ENCODE measurements at regions not wholly inside any gene's neighbourhood (a gene's known extent, or its start where the extent isn't known, plus 50 kb on each side); places are given as distances from the start of the nearest gene placed in this dataset.

DNA sequence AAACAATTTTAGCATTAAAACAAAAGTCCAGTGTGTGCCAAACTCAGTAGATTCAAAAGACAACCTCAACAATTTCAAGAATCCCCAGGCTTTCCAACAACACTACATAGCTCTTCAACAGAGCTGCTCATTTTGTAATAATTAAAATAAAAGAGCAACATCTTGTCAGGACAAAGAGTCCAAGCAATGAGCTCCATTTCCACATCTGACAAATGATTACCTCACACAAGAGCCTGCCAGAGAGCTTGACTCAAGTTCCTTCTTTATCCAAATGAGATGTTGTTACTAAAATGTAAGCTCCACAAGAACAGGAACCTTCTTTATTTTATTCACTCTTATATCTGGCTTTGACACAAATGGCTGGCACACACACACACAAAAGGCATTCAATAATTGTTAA lies 449.8 kb downstream of the HACE1 start:
- DNase-seq, result no peak

DNA sequence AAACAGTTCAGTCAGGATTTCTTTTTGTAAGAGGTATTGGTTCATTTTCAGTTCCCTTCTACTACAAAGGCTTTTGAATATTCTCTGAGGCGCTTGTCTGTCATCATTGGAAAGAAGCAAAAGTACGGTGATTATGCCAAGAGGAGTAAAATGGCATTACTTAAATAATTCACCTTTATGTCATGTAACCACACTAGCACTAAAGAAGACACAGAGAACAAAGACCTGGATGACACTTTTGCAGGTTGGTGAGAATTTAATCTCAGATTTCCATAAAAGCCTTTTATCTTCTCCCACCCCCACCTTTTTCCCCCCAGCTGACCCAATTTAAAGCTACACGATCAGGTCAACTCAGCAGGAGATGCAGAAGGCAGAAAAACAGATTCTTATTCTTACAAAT lies 451.8 kb downstream of the HACE1 start:
- no peak for DNase-seq

DNA sequence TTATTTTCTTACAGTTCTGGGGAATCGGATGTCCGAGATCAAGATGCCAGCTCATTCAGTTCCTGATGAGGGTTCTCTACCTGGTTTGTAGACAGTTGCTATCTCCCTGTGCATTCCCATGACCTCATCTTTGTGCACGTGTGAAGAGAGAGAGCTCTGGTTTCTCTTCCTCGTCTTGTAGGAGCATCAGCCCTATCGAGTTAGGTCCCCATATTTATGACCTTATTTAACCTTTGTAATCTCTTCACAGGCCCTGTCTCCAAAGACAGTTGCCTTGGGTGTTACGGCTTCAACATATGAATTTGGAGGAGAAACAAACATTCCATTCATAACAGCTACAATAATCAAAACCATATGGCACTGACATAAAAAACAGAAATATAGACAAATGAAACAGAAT lies 455.3 kb downstream of the HACE1 start:
- DNase-seq, result no peak

DNA sequence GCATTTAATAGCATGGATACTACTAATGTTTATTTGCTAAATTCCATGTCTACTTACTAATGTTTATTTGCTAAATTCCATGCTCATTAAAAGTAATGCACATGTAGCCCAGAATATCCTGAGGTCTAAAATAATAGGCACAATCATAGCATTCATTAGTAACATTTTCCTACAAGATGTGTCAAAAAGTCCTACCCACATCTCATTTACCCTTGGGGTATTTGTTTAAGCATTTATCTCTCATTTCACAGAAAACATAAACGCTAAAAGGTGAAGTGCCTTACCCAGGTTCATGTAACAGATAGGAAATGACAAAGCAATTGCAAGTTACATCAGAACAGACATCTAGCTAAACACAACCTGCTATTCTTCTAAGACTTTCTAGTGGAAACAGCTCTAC lies 457.1 kb downstream of the HACE1 start:
- no peak for DNase-seq

DNA sequence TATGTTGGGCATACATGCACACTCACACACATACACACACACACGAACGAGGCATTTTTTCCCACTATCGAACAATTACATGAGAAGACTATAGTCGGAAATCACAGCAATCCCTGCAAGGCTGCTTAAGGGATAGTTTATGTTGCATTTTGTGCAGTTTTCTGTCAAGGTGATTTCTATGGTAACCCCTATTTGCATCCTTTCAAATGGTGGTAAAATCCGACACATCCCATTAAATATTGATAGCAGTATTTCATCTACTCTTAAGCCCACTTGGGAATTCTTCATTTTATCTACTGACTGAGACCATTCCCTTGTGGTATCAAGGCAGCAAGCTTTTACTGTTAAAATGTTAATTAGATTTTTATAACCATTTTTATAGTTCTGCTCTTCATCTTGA lies 457.8 kb downstream of the HACE1 start:
- no peak for DNase-seq

DNA sequence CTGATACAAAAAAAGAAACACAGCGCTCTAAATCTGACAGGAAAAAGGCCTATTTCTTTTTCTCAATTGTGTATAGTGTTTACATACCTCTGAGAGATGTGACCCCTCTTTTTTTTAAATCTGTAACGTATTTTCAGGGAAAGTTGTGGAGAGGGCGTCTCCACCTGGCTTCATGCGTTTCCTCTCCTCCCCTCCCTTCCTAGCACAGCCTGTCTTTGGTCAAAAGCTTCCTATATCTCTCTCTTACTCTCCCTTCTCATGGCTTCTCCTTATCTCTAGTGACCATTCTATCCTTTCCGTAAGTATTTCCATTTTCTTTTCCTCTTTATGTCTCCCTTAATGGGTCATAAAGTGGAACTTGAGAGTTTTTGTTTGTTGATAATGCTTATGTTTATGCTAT lies 458.9 kb downstream of the HACE1 start:
- DNase-seq, result no peak

DNA sequence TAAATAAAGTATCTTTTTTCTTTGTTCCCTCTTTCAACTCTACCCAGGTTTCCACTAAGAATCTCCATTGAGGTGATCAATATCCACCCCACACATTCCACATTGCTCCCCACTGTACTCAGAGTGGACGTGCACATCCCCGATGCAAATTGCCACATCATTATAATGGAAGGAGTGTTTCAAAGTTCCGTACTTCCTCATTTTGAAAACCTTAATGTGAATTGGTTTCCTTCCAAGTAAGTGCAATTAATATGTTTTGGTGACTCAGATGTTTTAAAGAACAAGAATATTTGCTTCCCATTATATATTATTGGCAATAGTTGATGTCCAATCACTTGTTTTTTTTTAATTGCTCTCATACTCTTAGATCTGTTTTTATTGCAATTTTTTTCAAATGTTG lies 463.6 kb downstream of the HACE1 start:
- no peak for DNase-seq

DNA sequence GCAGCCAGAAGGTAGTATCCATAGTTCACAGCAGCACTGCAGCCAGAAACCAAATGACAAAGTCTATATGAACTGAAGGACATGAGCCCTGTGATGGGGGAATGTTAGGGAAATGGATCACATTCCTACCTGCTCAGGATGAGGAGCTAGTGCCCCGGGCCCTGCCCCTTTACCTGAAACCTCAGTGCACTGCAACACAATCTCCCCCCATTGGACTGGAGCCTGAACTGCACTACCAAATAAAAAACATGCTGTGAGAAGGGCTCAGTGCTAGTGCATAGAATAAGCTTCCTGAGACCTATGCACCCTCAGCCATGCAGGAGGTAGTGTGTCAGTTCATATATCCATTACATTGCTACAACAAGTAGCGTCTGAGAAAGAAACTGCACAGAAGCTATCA lies 477.8 kb downstream of the HACE1 start:
- DNase-seq, result no peak

DNA sequence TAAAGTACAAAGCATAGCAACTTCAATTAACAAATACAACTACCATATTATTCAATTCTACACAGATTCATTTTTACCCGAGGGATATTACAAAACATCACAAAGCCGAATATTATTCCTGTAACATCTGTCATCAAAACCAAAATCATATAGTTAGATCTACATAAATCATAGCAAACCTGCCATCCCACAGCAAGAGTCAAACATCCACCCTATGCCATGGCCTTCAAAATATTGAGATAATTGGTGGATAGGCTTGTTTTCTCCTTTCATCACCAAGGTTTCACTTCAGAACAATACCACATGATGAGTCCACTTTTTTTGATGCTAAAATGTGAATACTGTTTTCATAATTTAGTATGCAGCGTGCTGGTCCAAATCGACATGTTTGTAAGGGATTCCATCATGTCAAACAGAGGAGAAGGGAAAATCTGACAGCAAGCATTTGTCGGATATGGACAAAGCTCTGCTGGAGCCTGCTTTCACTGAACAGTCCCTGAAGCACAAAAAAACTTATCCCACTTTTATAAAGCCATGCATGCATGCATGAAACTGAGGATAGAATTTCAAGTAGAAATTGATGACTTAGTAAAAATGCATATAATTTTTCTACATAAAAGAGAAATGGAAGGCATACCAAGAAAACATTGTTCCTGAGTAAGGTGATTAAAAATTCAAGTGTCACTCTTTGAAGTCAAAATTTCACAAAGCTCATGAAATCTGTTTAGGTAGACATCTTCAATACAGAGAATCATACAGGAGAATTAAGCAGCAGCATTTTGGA lies 494.1 kb downstream of the HACE1 start:
- DNase-seq, result no peak

DNA sequence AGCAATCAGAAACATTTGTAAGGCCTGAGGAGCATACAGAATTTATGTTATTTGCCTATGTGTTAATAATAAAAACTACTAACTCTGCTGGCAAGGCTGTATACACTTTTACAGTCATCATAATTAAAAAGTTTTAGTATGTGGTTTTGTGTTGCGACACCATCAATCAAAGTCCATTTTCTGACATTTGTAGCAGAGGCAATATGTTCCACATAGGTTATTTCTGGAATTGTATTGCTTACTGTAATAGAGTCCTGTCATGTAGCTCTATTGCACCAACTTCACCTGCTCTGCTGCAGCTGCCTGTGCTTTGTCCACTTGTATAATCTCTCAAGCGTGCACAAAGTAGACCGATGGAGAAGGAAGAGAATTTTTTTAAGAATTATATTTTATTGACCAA lies 501.8 kb downstream of the HACE1 start:
- no peak for DNase-seq

DNA sequence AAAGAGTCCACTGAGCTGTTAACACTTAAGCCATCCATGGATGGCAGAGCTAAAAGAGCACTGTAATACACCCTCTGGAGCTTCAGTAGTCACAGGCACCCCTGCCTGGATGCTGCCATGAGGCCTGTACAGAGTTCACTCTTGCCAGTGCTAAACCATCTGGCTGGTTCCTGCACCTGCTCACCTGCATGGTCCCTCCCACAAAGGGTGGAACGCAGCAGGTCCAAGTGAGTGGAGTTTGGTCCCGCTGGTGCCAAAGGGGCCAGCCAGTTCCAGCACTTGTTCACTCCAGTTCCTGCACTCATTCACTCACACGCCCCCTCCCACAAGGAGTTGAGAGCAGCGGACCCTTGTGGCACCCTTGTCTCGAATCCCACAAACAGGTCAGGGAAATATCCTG lies 503.5 kb downstream of the HACE1 start:
- DNase-seq, result no peak

DNA sequence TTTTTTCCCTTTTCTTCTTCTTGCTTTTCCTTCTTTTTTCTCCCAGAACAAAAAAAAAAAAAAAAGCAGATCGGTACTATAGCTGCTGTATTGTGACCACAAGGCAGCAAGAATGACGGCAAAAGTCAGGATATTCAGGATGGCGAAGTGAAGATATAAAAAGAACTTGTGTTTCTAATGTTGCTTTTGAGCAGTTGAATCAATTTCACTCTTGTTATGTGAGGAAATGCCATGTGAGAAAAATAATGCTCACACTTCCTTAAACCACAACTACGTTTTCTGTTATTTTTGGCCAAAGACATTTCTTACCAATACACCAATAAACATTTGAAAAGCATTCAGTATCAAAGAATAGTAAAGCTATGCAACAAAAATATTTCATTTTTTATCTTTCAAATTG lies 510.5 kb downstream of the HACE1 start:
- DNase-seq, result no peak

DNA sequence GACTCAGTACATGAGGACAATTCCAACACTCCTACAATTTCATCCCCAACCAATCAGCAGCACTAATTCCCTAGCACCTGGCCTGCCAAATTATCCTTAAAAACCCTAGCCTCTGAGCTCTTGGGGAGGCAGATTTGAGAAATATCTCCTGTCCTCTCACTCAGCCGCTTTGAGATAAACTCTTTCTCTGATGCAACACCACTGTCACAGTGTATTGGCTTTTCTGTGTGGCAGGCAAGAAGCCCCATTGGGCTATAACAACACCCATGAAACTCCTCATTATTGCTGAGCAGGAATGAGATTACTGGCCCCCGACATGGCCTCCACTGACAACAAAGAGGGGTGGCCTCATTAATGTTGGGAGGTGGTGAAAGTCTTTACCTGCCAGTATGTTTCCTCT lies 515.5 kb downstream of the HACE1 start:
- DNase-seq, result no peak

DNA sequence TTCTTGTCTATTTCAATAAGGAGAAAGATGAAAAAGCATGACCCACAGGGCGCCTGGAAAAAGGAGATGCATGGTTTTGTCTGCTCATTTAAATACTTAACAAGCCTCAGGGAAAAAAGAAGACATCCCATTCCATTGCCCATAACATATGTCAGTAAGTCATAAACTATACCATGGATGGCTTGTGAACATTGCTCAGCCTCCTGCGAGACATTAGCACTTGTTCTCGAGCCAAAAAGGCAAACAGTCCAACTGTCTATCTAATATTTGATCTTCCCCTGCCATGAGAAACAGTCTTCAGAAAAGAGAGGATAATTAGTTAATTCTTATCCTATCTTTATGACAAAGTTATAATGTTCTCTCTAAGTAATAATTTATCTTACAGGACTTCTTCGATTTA lies 527.4 kb downstream of the HACE1 start:
- no peak for DNase-seq

DNA sequence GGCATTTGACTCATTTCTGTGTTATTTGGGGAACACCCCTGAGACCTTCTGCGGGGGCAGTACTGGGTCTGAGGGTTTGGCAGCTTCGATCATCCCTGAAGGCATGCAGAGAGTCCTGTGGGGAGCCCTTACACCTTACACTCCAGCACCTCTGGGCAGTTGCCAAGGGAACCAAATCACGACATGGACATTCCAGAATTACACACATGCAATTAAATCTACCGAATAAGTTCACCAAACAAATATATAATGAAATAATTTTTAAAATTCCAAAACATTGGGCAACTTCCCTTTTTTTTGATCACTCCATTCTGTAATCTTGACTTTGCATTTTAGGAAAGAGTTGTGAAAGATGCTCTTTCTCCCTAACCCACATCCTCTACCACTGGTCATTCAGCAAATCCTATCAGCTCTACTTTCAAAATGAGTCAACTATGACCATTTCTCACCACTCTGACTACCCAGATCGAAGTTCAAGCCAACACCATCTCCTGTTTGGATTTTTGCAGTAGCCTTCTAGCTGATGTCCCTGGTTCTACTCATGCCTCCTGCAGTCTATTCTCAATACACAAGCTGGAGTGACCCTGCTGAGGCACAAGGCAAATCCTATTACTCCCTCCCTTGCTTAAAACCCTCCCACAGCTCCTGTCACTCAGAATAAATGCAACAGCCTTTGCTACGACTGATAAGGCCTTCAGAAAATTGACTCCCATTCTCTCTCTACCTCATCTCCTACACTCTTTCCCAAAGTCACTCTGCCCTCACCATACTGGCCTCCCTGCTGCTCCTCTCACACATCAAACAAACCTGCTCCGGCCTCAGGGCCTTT lies 533.3 kb downstream of the HACE1 start:
- no peak for DNase-seq

DNA sequence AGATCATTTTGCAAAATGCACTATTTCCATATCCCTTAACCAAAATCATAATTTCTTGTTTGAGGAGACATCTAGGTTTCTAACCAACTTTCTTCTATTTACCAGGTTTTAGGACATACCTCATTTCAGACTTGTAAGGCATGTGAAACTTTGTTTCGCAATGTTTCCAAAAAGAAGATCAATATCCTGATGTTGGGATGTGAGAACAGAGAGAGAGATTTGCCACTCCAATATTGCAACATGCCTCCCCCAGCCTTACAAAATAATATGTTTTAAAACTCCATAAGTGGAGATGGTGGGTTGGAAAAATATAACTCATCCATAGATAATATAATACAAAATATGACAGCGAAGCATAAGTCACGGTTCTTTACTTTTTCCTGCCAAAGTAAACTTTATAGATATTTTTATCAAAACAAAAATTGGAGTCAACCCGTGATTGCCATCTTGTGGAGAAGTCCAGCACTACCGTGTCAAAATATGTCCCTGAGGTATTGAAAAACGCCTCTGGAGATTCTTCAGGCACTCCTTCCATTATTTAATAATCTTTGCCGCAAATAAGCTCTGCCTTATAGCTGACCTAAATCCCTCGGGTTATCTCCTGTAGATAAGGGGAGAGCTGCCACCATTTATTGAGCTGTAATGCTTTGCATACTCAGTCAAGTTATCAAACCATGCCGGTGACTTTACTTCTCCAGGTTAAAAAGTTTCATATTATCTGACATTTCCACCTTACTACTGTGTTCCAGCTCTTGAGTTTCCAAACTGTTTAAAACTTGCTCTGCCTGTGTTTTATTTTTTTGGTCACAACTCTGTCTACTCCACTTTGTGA lies 534.2 kb downstream of the HACE1 start:
- DNase-seq, result no peak

DNA sequence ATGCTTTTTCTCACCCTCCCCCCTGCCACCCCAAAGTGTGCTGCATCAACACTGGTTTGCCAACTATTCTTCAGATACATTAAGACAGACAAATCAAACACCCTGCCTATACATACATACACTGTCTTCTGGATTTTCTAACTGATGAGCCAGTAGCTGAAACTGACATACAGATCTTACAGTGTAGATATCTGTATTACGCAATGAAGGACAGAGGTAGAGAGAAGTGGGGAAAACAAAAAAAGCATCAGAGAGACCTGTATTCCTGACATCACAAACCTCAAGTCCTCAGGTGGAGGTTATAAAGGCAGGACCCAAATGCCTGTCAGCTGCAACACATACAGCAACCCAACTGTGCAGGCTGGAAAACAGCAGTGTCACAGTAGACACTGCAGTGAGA lies 535.4 kb downstream of the HACE1 start:
- DNase-seq, result no peak

DNA sequence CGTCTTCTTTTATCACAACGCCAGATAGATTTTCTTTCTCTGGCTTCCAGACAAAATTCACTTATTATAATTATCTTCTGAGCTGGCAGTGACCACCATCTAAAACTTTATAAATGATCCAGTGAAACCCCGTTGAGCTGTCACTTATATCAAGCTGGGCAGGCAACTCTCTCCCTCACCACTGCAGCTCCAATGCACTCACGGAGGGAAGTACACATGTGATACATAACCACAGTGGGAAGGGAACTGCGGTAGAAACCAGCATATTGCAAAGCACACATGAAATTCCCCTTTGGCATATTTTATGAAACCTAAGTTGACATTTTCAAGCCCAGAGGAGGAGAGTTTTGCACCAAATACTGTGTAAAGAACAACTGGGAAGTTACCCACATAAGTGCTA lies 536.9 kb downstream of the HACE1 start:
- DNase-seq, result no peak

DNA sequence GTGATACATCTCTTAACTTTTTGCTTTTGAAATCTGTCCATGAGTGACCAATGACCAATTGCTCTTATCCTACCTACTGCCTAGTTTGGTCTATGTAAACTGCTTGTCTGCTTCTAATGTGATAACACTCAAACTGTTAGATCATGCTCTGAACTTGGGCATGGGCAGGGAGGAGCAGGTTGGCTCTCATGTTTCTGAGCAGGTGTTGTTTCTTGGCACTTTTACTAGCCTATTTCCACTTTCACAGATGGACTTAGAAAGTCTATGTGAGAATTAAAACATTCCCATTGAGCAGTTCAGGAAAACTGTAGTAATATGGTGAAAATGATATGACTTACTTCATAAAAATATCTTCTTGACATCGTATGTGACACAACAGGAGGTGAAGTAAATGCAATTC lies 538.4 kb downstream of the HACE1 start:
- no peak for DNase-seq

DNA sequence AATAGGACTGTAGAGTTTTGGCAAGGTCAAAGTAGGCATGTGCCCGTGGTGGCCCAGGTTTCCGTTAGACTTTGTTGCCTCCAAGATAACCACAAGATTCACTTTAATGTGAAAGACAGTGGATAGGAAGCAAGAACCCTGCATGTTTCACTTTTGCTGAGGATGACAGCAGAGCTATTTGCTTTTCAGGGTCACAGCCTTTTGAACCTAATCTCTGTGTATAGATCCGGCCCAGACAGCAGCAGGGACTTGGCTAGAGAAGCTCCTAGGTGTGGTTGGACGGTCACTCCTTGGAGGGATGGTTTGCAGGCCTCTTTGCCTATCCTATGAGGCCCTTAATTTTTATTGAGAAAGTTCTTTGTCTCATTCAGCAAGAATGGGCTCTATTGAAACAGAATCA lies 538.8 kb downstream of the HACE1 start:
- no peak for DNase-seq

DNA sequence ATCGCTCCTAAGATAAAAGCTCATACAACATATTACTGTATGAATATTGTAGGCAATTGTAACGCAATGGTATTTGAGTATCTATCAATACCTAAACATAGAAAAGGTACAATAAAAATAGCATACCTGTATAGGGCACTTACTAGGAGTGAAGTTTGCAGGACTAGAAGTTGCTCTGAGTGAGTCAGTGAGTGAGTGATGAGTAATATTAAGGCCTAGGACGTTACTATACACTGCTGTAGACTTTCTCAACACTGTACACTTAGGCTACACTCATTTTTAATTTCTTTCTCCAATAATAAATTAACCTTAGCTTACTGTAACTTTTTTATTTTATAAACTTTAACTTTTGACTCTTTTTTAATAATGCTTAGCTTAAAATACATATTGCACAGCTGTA lies 546.9 kb downstream of the HACE1 start:
- DNase-seq, result no peak

DNA sequence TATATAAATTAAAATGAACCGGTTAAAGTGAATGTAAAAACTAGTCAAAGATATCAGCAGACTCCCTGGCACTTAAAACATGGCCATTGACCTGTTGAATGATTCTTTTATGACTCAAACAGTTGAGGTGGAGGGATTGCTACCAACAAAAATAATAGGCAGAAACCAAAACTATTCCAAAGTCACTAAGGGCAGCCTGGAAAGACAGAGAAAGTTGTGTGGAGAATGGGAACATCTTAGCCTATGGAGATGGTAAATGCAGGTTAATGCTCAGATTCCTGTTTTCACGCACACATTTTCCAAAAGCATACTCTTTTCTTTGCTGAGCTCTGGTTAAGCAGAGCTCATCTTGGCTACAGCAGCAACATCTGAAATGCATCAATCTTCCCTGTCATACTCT lies 553.5 kb downstream of the HACE1 start:
- no peak for DNase-seq

DNA sequence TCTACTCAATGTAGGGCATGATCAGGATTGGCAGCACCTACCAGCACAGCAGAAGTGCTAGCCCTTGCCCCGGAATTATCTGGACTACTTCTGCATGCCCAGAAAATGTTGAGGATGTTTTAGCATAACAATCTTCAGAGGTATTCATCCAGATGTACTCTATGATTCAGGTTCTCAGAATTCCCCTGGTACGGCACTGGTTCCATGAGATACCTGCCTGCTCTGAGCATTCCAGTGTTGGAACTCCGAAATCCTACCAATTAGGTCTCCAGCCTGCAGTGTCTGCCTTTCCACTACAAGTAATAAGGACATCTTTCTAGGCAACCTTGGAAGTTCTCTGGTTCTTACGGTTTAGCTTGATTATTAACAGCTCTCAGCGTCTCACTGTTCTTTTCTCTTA lies 554.5 kb downstream of the HACE1 start:
- DNase-seq, result no peak

DNA sequence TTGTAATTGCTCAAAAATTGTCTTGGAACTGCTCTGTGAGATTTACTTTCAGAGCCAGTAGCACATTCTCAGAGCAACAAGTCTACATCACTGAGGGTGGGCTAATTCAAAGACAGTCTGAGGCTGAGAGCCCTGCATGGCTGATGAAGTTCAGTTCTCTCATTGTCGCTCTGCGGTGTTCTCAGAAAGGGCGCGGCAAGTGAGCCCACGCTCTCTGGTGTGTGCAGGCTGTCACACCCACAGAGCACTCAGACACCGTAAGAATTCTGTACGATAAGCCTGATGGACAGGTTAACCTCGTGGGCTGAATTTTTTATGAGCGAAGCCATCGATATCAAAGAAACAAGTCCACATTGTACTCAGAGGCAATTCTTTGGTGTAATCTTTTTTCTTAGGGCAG lies 557.8 kb downstream of the HACE1 start:
- DNase-seq, result no peak
